ENCODE measurements at regions not wholly inside any gene's neighbourhood (a gene's known extent, or its start where the extent isn't known, plus 50 kb on each side); places are given as distances from the start of the nearest gene placed in this dataset.
"Not testable (repeated sequence)": the region's sequence is repeated elsewhere in the genome, so short reads cannot be mapped to it uniquely, and the experiment has no call there.

- DNase-seq = no peak
Measured at GRCh38 chr2:105489168-105489878, 90.5 kb upstream of the FHL2 start.

GRCh38 chr2:105488285-105488684 is 89.4 kb upstream of the FHL2 start:
- no peak for DNase-seq

- DNase-seq = no peak
Measured at GRCh38 chr2:105487142-105488069, 88.6 kb upstream of the FHL2 start.

GRCh38 chr2:105486762-105487141 is 87.9 kb upstream of the FHL2 start:
- no peak for DNase-seq

- no peak for DNase-seq
Measured at GRCh38 chr2:105478670-105479069, 79.8 kb upstream of the FHL2 start.

- DNase-seq = not testable (repeated sequence)
Measured at GRCh38 chr2:105477050-105477620, 78.3 kb upstream of the FHL2 start.

- DNase-seq = no peak
Measured at GRCh38 chr2:105473011-105473410, 74.2 kb upstream of the FHL2 start.

GRCh38 chr2:105470979-105471378 is 72.1 kb upstream of the FHL2 start:
- DNase-seq = no peak

- DNase-seq = no peak
Measured at GRCh38 chr2:105469781-105470180, 70.9 kb upstream of the FHL2 start.

GRCh38 chr2:105468582-105469042 is 69.8 kb upstream of the FHL2 start:
- no peak for DNase-seq

- no peak for DNase-seq
Measured at GRCh38 chr2:105464325-105464724, 65.5 kb upstream of the FHL2 start.

GRCh38 chr2:105460048-105460732 is 61.3 kb upstream of the FHL2 start:
- DNase-seq = no peak

GRCh38 chr2:105458076-105458475 is 59.2 kb upstream of the FHL2 start:
- DNase-seq = no peak

GRCh38 chr2:105455488-105456003 is 56.7 kb upstream of the FHL2 start:
- peak in 1 of 2 experiments; percentile 73 for DNase-seq

- DNase-seq = no peak
Measured at GRCh38 chr2:105454801-105455485, 56.1 kb upstream of the FHL2 start.

GRCh38 chr2:105451571-105452166 is 52.8 kb upstream of the FHL2 start:
- no peak for DNase-seq

- DNase-seq = no peak
Measured at GRCh38 chr2:105450471-105450870, 51.6 kb upstream of the FHL2 start.

GRCh38 chr2:105449076-105449475 is 50.2 kb upstream of the FHL2 start:
- no peak for DNase-seq
